Spleen (tissue), 7 donors: ENCODE measurements at regions not wholly inside any gene's neighbourhood (a gene's known extent, or its start where the extent isn't known, plus 50 kb on each side); places are given as distances from the start of the nearest gene placed in this dataset.

ENCODE experiments used
- CTCF ChIP-seq, 11 experiments: fragments of 200-600 bp in 7 of 11; fragments of 450-650 bp in 4 of 11; sonication (generic) in 4 of 11; IDR thresholded peaks in 8 of 11; conservative IDR thresholded peaks in 3 of 11; 1 replicate in 7 of 11; 2 replicates in 4 of 11; pipeline versions ENCODE4 v1.4.0 to v1.8.0; 2016 to 2021; ENCODE audit warnings: antibody characterized with exemption in 11 of 11, inconsistent platforms in 4 of 11, mild to moderate bottlenecking in 1 of 11
- POLR2A ChIP-seq, 3 donors: fragments of 450-650 bp; IDR thresholded peaks; one replicate each; pipeline ENCODE4 v1.5.1; 2017; ENCODE audit warnings: antibody characterized with exemption in 3 of 3, mild to moderate bottlenecking in 1 of 3
- donor health status: DM: no; HTN: no; CAD: no; lungs with moderate emphysema.
- donor health status: DM: no; HTN: no; CAD: no.
- donor health status: DM: no; HTN: no; CAD: no.

- TF ChIP-seq POLR2A (IDR thresholded peaks at IDR 0.05), result no peak
- TF ChIP-seq CTCF (IDR thresholded peaks at IDR 0.05 in 8 of 11, conservative IDR thresholded peaks at IDR 0.05 in 3 of 11), result no peak
These were observed 367.1 kb upstream of the ESRRG start for GRCh38 chr1:217090060-217090911.
